GM12878 (cell line): ENCODE measurements at regions not wholly inside any gene's neighbourhood (a gene's known extent, or its start where the extent isn't known, plus 50 kb on each side); places are given as distances from the start of the nearest gene placed in this dataset.

Source experiments
- FOXM1 ChIP-seq: IDR thresholded peaks from 2 replicates; pipeline ENCODE4 v1.6.1; 2012; ENCODE audit warnings: low read depth, mild to moderate bottlenecking, inconsistent platforms, low read length, moderate library complexity
- POLR2A ChIP-seq: IDR thresholded peaks from 2 replicates; pipeline ENCODE4 v1.6.1; 2011; ENCODE audit warnings: low read depth, mild to moderate bottlenecking, low read length
- RAD51 ChIP-seq: fragments of 450-650 bp; IDR thresholded peaks from 2 replicates; pipeline ENCODE4 v1.6.1; 2016; ENCODE audit warnings: moderate library complexity, mild to moderate bottlenecking, inconsistent platforms
- SIN3A ChIP-seq: IDR thresholded peaks from 2 replicates; pipeline ENCODE4 v1.6.1; 2012; ENCODE audit warnings: low read depth, low read length, improper control_type of control experiment
- TARDBP ChIP-seq: IDR thresholded peaks from 2 replicates; pipeline ENCODE4 v1.6.1; 2016; ENCODE audit warnings: borderline replicate concordance
- TF ChIP-seq, protein P1 (sequence below), 3 experiments: IDR thresholded peaks in 2 of 3; conservative IDR thresholded peaks in 1 of 3; 2 replicates each; pipeline ENCODE4 v1.5.1; 2011; ENCODE audit warnings: low read depth in 3 of 3, low read length in 3 of 3, mild to moderate bottlenecking in 3 of 3, control low read depth in 2 of 3, moderate library complexity in 2 of 3, inconsistent platforms in 1 of 3, mixed read lengths in 1 of 3; ENCODE audit not compliant: control insufficient read depth in 2 of 3, insufficient read depth in 1 of 3; ENCODE audit errors: extremely low read depth in 1 of 3

DNA sequence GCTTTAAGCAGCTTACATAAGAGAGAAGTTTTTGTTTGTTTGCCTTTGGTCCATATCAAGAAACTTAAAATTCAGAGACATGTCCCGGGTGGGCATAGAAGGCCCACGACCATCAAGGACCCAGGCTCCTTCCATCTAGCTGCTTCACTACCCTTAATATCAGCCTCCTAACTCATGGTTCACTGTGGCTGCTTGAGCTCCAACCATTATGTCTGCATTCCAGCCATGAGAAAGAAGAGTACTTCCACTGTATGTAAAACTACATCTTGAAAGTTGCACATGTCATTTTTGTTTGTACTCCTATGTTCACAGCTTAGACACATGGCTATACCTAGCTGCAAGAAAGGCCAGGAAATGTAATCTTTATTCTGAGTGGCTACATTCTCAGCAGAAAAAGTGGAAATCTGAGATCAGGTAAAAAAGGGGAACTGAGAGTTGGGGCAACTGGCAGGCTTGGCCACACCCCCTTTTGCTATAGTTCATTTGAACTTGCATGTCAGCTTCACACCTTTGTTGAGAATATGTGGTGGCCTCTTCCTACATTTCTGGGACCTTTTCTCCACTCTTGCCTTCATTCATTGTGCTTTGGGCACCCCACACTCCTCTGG lies 81.3 kb upstream of the TP53I11 start:
- TF ChIP-seq, protein P1, sequence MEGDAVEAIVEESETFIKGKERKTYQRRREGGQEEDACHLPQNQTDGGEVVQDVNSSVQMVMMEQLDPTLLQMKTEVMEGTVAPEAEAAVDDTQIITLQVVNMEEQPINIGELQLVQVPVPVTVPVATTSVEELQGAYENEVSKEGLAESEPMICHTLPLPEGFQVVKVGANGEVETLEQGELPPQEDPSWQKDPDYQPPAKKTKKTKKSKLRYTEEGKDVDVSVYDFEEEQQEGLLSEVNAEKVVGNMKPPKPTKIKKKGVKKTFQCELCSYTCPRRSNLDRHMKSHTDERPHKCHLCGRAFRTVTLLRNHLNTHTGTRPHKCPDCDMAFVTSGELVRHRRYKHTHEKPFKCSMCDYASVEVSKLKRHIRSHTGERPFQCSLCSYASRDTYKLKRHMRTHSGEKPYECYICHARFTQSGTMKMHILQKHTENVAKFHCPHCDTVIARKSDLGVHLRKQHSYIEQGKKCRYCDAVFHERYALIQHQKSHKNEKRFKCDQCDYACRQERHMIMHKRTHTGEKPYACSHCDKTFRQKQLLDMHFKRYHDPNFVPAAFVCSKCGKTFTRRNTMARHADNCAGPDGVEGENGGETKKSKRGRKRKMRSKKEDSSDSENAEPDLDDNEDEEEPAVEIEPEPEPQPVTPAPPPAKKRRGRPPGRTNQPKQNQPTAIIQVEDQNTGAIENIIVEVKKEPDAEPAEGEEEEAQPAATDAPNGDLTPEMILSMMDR (IDR thresholded peaks at IDR 0.05 in 2 of 3, conservative IDR thresholded peaks at IDR 0.05 in 1 of 3; ENCODE audit: control insufficient read depth in 2 of 3, extremely low read depth in 1 of 3, insufficient read depth in 1 of 3, low read depth in 3 of 3, low read length in 3 of 3): no peak
- TF ChIP-seq SIN3A: no peak
- no peak for TF ChIP-seq POLR2A
- no peak for TF ChIP-seq TARDBP
- no peak for TF ChIP-seq RAD51
- no peak for TF ChIP-seq FOXM1
